ENCODE measurements at regions not wholly inside any gene's neighbourhood (a gene's known extent, or its start where the extent isn't known, plus 50 kb on each side); places are given as distances from the start of the nearest gene placed in this dataset.

GRCh38 chr1:242754926-242755325 lies 230.4 kb upstream of the PLD5 start (continued):
- TF ChIP-seq PAXIP1 (CRISPR knock-in tag; conservative IDR thresholded peaks at IDR 0.05), result no peak
- TF ChIP-seq SYNCRIP (IDR thresholded peaks at IDR 0.05; ENCODE audit: insufficient read depth, low read depth, low read length), result no peak
- TF ChIP-seq ZNF230 (CRISPR knock-in tag; IDR thresholded peaks at IDR 0.05), result no peak

GRCh38 chr1:242754125-242754524 lies 229.6 kb upstream of the PLD5 start:
- WGBS (ENCODE audit: low lambda C conversion rate), result 9% methylated on average over 2 of the region's 2 CpGs
- in situ Hi-C loops (cut with HindIII; ENCODE audit: extremely low pct_ligation_motif_present, low pct_unique_long_range_greater_than_20kb), result no loop called here
- no peak for TF ChIP-seq ZNF724P (CRISPR knock-in tag; IDR thresholded peaks at IDR 0.05; ENCODE audit: borderline replicate concordance)
- no peak for TF ChIP-seq ZNF788 (CRISPR knock-in tag; IDR thresholded peaks at IDR 0.05; ENCODE audit: borderline replicate concordance)
- no peak for TF ChIP-seq SMAD3 (CRISPR knock-in tag; IDR thresholded peaks at IDR 0.05)
- TF ChIP-seq TRAFD1 (CRISPR knock-in tag; IDR thresholded peaks at IDR 0.05; ENCODE audit: borderline replicate concordance), result no peak
- no peak for TF ChIP-seq ZNF678 (CRISPR knock-in tag; IDR thresholded peaks at IDR 0.05)
- TF ChIP-seq SRSF1 (optimal IDR thresholded peaks at IDR 0.05; ENCODE audit: low read depth, low read length), result no peak
- TF ChIP-seq, protein P1, sequence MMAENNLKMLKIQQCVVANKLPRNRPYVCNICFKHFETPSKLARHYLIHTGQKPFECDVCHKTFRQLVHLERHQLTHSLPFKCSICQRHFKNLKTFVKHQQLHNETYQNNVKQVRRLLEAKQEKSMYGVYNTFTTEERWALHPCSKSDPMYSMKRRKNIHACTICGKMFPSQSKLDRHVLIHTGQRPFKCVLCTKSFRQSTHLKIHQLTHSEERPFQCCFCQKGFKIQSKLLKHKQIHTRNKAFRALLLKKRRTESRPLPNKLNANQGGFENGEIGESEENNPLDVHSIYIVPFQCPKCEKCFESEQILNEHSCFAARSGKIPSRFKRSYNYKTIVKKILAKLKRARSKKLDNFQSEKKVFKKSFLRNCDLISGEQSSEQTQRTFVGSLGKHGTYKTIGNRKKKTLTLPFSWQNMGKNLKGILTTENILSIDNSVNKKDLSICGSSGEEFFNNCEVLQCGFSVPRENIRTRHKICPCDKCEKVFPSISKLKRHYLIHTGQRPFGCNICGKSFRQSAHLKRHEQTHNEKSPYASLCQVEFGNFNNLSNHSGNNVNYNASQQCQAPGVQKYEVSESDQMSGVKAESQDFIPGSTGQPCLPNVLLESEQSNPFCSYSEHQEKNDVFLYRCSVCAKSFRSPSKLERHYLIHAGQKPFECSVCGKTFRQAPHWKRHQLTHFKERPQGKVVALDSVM (CRISPR knock-in tag; IDR thresholded peaks at IDR 0.05), result no peak
- TF ChIP-seq, protein P2, sequence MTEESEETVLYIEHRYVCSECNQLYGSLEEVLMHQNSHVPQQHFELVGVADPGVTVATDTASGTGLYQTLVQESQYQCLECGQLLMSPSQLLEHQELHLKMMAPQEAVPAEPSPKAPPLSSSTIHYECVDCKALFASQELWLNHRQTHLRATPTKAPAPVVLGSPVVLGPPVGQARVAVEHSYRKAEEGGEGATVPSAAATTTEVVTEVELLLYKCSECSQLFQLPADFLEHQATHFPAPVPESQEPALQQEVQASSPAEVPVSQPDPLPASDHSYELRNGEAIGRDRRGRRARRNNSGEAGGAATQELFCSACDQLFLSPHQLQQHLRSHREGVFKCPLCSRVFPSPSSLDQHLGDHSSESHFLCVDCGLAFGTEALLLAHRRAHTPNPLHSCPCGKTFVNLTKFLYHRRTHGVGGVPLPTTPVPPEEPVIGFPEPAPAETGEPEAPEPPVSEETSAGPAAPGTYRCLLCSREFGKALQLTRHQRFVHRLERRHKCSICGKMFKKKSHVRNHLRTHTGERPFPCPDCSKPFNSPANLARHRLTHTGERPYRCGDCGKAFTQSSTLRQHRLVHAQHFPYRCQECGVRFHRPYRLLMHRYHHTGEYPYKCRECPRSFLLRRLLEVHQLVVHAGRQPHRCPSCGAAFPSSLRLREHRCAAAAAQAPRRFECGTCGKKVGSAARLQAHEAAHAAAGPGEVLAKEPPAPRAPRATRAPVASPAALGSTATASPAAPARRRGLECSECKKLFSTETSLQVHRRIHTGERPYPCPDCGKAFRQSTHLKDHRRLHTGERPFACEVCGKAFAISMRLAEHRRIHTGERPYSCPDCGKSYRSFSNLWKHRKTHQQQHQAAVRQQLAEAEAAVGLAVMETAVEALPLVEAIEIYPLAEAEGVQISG (CRISPR knock-in tag; IDR thresholded peaks at IDR 0.05), result no peak

More at GRCh38 chr1:242754125-242754524, 229.6 kb upstream of the PLD5 start:
- POLR2A ChIA-PET, result no interaction called here
- no peak for FAIRE-seq
- Histone ChIP-seq H3K9me3 (ENCODE audit: low read length) (no peaks in the 10 kb centered on the region), H3K27me3 (ENCODE audit: control insufficient read depth in 1 of 2, insufficient read depth in 2 of 2, low read length in 2 of 2) (no peaks in the 10 kb centered on the region; a peak in 1 of 5 replicates), H3K9ac (ENCODE audit: insufficient read depth, low read depth, low read length) (no peak overlapping the region), H2AFZ (ENCODE audit: low read length) (no peak overlapping the region), H3K4me2 (ENCODE audit: low read depth, low read length) (no peak overlapping the region), H3K36me3 (replicated peaks in 1 of 2; ENCODE audit: control insufficient read depth in 1 of 2, insufficient read depth in 2 of 2, low read length in 2 of 2) (no peaks in the 10 kb centered on the region), H3K4me1 (ENCODE audit: insufficient read depth, low read length) (no peaks in the 10 kb centered on the region), H3K27ac (ENCODE audit: extremely low read length, insufficient read depth, low read length) (no peak overlapping the region), H3K79me2 (ENCODE audit: insufficient read depth, low read length) (no peaks in the 10 kb centered on the region), H4K20me1 (ENCODE audit: insufficient read depth, low read length) (no peaks in the 10 kb centered on the region), H3K4me3 (replicated peaks in 1 of 3; ENCODE audit: insufficient read depth in 1 of 3, low read depth in 2 of 3, low read length in 3 of 3) (no peak overlapping the region)
- no peak for ATAC-seq
- DNase-seq (ENCODE audit: low spot score), result no peak
- no TSS peak for BruUV-seq (replicated peaks)
- CTCF ChIA-PET (ENCODE audit: low intra/inter-chr PET ratio, low total read pairs), result no interaction called here
- intact Hi-C loops (cut with micrococcal nuclease; ENCODE audit: unreplicated experiment), result no loop called here
